NB4 (cell line): ENCODE measurements at regions not wholly inside any gene's neighbourhood (a gene's known extent, or its start where the extent isn't known, plus 50 kb on each side); places are given as distances from the start of the nearest gene placed in this dataset.

Experiments
- MYC ChIP-seq: IDR thresholded peaks from 2 replicates; pipeline ENCODE4 v1.6.1; 2011; ENCODE audit warnings: low read depth, low read length
- POLR2A ChIP-seq: IDR thresholded peaks from 2 replicates; pipeline ENCODE4 v1.6.1; 2011; ENCODE audit warnings: mild to moderate bottlenecking; ENCODE audit not compliant: insufficient read length; ENCODE audit errors: extremely low read depth
- TF ChIP-seq, protein P1 (sequence below): IDR thresholded peaks from one replicate; pipeline ENCODE4 v1.5.1; 2012; ENCODE audit warnings: low read depth, low read length
- TF ChIP-seq, protein P2 (sequence below): IDR thresholded peaks from 2 replicates; pipeline ENCODE4 v1.6.1; 2011; ENCODE audit warnings: low read depth, low read length

DNA sequence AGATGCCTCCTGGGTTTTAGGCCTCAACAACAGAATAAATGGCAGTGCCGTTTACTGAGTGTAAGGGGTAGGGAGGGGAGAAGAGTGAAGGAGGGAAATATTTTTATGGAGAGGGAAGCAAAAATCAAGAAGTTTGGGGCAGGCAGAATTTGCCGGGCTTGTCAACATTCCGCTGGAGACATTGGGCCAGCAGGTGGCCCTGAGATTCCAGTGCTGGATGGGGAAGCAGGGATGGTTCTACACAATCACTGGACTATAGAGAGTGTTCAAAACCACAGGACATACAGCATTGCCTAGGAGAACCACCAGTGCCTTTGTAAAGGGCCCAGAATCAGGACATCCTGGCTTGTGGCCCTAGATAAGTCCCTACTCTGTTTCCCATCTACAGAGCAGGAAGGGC lies 598.6 kb upstream of the MGMT start:
- TF ChIP-seq MYC (no peak), POLR2A (no peak)
- TF ChIP-seq, protein P1, sequence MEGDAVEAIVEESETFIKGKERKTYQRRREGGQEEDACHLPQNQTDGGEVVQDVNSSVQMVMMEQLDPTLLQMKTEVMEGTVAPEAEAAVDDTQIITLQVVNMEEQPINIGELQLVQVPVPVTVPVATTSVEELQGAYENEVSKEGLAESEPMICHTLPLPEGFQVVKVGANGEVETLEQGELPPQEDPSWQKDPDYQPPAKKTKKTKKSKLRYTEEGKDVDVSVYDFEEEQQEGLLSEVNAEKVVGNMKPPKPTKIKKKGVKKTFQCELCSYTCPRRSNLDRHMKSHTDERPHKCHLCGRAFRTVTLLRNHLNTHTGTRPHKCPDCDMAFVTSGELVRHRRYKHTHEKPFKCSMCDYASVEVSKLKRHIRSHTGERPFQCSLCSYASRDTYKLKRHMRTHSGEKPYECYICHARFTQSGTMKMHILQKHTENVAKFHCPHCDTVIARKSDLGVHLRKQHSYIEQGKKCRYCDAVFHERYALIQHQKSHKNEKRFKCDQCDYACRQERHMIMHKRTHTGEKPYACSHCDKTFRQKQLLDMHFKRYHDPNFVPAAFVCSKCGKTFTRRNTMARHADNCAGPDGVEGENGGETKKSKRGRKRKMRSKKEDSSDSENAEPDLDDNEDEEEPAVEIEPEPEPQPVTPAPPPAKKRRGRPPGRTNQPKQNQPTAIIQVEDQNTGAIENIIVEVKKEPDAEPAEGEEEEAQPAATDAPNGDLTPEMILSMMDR: no peak
- TF ChIP-seq, protein P2, sequence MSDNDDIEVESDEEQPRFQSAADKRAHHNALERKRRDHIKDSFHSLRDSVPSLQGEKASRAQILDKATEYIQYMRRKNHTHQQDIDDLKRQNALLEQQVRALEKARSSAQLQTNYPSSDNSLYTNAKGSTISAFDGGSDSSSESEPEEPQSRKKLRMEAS: no peak
